Endothelial cell of hepatic sinusoid (primary cell): ENCODE measurements at regions not wholly inside any gene's neighbourhood (a gene's known extent, or its start where the extent isn't known, plus 50 kb on each side); places are given as distances from the start of the nearest gene placed in this dataset.

ENCODE experiments used
- in situ Hi-C: cut with HindIII; loops from 2 replicates; pipeline ENCODE4 v1.10.0; 2017; ENCODE audit warnings: low sequenced_read_pairs

DNA sequence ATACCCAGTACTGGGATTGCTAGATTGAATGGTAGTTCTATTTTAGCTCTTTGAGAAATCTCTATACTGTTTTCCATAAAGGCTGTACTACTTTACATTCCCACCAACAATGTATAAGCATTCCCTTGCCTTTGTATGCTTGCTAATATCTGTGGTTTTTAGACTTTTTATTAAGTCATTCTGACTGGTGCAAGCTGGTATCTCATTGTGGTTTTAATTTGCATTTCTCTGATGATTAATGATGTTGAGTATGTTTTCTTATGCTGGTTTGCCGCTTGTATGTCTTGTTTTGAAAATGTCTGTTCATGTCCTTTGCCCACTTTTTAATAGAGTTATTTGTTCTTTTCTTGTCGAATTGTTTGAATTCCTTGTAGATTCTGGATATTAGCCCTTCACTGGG lies 512.7 kb upstream of the PAPPA start:
- in situ Hi-C loops = no loop called here

GRCh38 chr9:115642285-115642684 lies 511.3 kb upstream of the PAPPA start:
- in situ Hi-C loops = no loop called here

DNA sequence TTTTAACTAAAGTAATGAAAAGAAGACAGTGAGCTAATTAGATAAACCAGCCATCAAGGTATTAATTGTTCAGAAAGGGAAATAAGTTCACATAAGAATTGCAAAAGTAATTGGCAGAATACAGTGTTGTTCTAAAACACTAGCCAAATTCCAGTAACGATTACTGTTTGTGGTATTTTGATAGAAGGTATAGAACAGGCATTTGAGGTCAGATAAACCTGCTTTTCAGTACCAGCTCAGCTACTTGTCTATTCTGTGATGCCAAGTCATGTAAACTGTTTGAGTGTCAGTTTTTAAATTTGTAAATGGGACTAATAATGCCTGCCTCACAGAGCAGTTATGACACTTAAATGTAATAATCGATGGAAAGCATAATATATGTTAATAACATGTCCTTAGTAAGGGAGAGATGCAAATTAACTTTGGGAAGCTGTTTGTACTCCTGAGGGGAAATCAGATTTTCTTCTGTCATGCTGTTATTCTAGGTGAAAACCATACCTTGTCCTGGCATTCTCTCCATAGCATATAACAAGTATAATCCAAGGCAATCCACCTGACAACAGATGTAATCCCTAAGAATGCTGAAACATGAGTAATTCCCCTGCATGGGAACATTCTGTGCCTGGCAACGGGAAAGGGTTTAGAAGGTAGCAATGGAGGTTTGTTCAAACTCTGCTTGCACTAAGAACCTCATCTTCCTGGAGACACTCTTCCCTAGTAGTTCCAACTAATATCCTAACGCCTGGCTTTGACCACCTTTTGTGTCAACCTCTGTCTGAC lies 509.5 kb upstream of the PAPPA start:
- in situ Hi-C loops = no loop called here

DNA sequence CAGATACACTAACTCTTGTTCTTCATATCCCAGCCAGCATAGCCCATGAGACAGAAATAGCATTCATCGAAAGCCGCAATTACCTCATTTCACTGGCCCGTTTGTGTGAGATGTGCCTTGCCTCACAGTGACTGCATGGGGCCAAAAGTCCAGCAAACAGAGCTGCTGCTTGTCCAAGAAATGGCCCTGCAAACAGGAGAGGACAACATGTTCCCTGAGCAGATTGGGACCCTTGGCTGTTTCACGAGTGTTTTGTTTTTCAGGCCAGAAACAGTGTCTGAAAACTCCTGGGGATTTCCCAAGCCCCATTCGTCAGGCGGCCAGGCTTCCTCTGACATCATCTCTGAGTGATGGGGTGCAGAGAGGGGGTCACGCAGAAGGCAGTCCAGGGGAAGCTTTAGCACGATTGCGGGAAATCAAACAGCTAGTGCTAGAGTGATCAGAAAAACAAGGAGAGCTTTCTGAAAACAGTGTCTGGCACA lies 503.6 kb upstream of the PAPPA start:
- in situ Hi-C loops = no loop called here

DNA sequence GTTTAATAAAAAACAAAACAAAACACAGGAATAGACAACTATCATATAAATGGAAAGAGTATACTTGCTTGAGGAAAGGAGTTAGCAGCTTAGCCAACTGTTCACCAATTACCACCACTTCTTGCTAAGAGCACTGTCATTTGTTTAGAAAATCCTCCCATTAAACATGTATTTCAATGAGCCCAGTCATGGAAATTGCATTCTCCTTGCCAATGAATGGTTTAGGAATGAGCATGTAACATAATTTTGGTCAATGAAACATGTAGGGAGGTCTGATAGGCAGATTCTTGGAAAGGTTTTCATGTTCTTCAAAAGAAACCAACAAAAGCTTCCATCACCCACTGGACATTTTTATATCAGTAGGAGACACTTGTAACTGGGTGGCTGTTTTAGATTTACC lies 502.8 kb upstream of the PAPPA start:
- in situ Hi-C loops = no loop called here

- in situ Hi-C loops = no loop called here
These were observed 502.1 kb upstream of the PAPPA start for GRCh38 chr9:115651461-115651860.

- in situ Hi-C loops = no loop called here
These were observed 500.4 kb upstream of the PAPPA start for GRCh38 chr9:115653171-115653606.

DNA sequence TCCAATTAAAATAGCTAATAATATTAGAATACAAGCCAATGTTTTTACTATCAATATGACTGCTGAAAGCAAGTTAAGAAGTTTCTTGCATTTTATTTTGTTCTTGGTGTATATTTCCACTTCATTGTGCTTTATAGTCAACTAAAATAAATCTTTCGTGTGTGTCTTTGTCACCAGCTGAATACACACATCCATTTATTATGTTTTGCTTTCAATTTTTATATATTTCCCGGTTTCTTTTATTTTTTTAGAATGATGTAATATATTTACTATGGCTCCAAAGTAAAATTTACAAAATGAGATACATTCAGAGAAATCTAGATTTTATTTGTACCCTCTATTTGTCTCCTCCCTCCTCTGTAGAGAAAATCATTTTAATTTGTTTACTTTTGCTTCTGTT lies 495.9 kb upstream of the PAPPA start:
- in situ Hi-C loops = no loop called here

DNA sequence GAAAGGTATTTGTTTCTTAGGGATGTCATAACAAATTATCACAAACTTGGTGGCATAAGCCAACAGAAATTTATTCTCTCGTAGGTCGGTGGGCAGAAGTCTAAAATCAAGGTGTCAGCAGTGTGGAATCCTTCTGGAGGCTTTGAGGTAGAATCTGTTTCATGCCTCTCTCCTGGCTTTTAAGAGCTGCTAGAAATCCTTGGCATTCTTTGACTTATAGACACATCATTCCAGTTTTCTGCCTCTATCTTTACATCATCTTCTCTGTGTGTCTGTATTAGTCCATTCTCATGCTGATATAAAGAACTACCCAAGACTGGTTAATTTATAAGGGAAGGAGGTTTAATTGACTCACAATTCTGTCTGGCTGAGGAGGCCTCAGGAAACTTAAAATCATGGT lies 488.1 kb upstream of the PAPPA start:
- in situ Hi-C loops = no loop called here

DNA sequence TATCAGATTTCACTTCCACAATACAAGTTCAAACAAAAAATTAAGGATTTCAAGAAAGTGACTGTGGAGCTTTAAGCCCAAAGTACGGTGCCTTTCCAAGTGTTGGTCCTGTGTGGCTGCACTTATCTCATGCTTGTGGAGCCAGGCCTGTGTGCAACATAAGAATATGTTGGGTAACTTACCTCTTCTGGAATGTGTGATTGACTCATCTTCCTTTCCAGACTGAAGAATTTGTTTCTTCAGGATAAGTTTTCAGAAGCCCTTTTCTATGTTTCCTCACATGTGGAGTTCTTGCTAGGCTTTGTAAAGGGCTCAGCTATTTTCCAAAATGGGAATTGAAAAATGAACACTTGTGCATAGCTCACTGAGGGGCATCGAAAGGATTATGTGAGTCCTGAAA lies 485.1 kb upstream of the PAPPA start:
- in situ Hi-C loops = no loop called here

DNA sequence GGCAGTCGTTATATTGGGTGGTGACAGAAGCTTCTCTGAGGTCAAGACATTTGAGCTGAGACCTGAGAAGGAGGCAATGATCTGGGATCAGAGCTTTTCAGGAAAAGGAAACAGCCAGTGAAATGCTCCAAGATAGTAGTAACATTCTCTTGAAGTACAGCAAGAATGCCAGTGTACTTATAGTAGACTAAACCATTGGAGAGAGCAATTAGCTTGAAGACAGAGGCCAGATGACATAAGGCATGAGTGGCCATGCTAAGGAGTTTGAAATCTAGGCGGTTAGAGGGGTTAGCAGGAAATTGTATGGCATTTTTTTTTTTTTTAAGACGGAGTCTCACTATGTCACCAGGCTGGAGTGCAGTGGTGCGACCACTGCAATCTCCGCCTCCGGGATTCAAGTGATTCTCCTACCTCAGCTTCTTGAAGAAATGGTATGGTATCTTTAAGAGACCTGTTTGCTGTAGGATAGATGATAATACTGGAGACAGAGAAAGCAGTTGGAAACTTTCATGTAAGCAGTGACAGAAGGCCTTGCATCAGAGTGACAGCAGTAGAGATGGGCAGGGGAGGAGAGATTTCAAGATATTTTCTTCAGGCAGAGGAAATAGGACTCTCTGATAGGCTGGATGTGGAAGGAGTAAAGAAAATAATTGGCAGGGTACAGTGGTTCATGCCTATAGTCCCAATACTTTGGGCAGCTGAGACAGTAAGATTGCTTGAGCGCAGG lies 482.2 kb upstream of the PAPPA start:
- in situ Hi-C loops = loop anchor here (5.0 kb wide), 1 partner anchor 271 kb away; no protein-coding TSS in a partner anchor

GRCh38 chr9:115671963-115672305 lies 481.7 kb upstream of the PAPPA start:
- in situ Hi-C loops = loop anchor here (5.0 kb wide), 1 partner anchor 270 kb away; no protein-coding TSS in a partner anchor

GRCh38 chr9:115672477-115673316 lies 480.9 kb upstream of the PAPPA start:
- in situ Hi-C loops = loop anchor here (5.0 kb wide), 1 partner anchor 270 kb away; no protein-coding TSS in a partner anchor

DNA sequence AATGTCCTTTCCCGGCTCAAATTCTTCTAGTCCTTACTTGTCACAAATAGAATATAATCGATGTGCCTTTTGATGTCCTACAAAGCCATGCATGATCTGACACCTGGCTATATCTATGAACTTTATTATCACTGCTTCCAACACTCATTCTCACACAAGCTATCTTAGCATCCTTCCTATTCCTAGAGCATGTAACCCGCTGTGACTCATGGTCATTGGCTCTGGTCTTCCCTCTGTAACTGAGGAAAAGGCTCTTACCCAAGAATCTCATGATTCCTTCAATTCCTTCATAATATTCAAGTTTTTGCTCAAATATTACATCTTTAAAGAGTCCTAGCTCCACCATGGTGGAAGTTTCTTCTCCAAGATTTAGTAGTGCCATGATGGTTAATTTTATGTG lies 480.0 kb upstream of the PAPPA start:
- in situ Hi-C loops = loop anchor here (5.0 kb wide), 1 partner anchor 269 kb away; no protein-coding TSS in a partner anchor

DNA sequence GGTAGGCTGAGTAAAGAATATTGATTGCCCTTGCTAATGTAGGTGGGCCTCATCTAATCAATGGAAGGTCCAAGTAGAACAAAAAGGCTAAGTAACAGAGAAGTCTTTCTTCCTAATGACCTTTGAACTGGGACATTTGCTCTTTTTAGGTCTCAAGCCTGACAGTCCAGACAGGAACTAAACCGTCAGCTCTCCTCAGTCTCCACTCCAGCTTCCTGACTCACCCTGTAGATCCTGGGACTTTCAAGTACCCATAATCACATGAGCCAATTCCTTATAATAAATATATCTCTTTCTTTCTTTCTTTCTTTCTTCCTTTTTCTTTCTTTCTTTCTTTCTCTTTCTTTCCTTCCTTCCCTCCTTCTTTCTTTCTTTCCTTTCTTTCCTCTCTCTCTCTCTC lies 479.5 kb upstream of the PAPPA start:
- in situ Hi-C loops = loop anchor here (5.0 kb wide), 1 partner anchor 268 kb away; no protein-coding TSS in a partner anchor

- in situ Hi-C loops = no loop called here
These were observed 477.8 kb upstream of the PAPPA start for GRCh38 chr9:115675834-115676233.

- in situ Hi-C loops = no loop called here
These were observed 473.4 kb upstream of the PAPPA start for GRCh38 chr9:115680231-115680630.

GRCh38 chr9:115681585-115681984 lies 472.0 kb upstream of the PAPPA start:
- in situ Hi-C loops = no loop called here

DNA sequence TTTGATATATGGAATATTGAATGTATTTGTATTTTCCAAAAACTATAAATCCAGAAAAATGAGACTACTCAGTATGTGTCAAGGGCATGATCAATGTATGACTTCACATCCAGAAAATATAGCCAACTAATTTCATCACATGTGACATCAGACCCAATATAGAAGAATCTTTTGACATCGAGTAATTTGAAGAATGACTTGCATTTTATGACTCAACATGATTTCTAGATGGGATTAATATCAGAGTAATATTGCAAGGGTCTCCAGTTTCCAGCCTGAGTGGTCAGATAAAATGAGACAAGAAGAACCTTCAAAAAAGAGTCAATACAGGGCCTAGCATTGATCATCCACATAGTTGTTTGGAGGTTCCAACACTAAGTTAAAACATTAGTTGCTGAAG lies 467.5 kb upstream of the PAPPA start:
- in situ Hi-C loops = no loop called here

DNA sequence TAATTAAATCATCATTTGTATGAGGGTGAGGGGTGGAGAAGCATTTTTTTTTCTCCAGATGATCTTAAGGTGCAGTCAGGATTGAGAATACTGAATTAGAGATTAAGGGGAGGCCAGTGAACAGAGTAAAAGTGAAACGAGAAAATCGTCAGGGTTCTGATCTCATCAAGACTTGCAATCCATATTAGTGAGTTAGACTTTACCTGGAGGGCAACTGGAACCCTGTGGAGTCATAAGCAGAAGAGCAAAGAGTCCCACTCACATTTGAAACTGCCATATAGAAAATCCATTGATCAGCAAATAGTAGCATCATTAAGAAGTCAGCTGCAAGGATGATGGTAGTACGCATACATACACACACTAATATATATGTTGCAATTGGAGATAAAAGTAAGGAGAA lies 466.2 kb upstream of the PAPPA start:
- in situ Hi-C loops = no loop called here

- in situ Hi-C loops = no loop called here
These were observed 464.3 kb upstream of the PAPPA start for GRCh38 chr9:115689331-115689730.
